ENCODE measurements at regions not wholly inside any gene's neighbourhood (a gene's known extent, or its start where the extent isn't known, plus 50 kb on each side); places are given as distances from the start of the nearest gene placed in this dataset.

- Histone ChIP-seq H3K36me3 (ENCODE audit: control insufficient read depth in 2 of 2, insufficient read depth in 1 of 2, low read length in 2 of 2) (no peaks in the 10 kb centered on the region), H3K27ac (ENCODE audit: extremely low read depth, low read depth, low read length) (no peak overlapping the region), H3K4me1 (ENCODE audit: control insufficient read depth, insufficient read depth, low read length) (no peaks in the 10 kb centered on the region), H3K4me3 (ENCODE audit: low read depth, low read length) (no peak overlapping the region), H3K9me3 (ENCODE audit: control insufficient read depth, insufficient read depth, low read depth, low read length) (no peaks in the 10 kb centered on the region)
- ChIA-PET POLR2A (no interaction called here), CTCF (interaction anchor here (0.7 to 1.0 kb wide), 2 partner anchors 12 to 32 kb away, joined by 3 read pairs; no protein-coding TSS in a partner anchor)
- peak; percentile 28; the same call in 1 of the 2 replicates for TF ChIP-seq GLIS1 (tag by site-specific recombination; IDR thresholded peaks at IDR 0.05)
- TF ChIP-seq, protein P1, sequence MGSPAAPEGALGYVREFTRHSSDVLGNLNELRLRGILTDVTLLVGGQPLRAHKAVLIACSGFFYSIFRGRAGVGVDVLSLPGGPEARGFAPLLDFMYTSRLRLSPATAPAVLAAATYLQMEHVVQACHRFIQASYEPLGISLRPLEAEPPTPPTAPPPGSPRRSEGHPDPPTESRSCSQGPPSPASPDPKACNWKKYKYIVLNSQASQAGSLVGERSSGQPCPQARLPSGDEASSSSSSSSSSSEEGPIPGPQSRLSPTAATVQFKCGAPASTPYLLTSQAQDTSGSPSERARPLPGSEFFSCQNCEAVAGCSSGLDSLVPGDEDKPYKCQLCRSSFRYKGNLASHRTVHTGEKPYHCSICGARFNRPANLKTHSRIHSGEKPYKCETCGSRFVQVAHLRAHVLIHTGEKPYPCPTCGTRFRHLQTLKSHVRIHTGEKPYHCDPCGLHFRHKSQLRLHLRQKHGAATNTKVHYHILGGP (tag by site-specific recombination; IDR thresholded peaks at IDR 0.05) = no peak
These were observed 105.1 kb downstream of the CPN2 start for GRCh38 chr3:194245975-194246561.

GRCh38 chr3:194246709-194247349 is 104.3 kb downstream of the CPN2 start:
- no peak overlapping the region for H3K4me3 ChIP-seq (ENCODE audit: low read depth, low read length)
- ChIA-PET POLR2A (no interaction called here), CTCF (interaction anchor here (1.0 kb wide), 1 partner anchor 12 kb away, joined by 3 read pairs; no protein-coding TSS in a partner anchor)
- H3K4me1 ChIP-seq (ENCODE audit: control insufficient read depth, insufficient read depth, low read length) = no peaks in the 10 kb centered on the region
- TF ChIP-seq MEIS1 (CRISPR knock-in tag; IDR thresholded peaks at IDR 0.05; ENCODE audit: borderline replicate concordance) = no peak
- no peak for TF ChIP-seq ZNF362 (tag by site-specific recombination; IDR thresholded peaks at IDR 0.05)
- no peak for TF ChIP-seq EGR2 (tag by site-specific recombination; IDR thresholded peaks at IDR 0.05; ENCODE audit: low read depth)
- no peak for TF ChIP-seq ATF2 (tag by site-specific recombination; IDR thresholded peaks at IDR 0.05; ENCODE audit: low read depth)
- TF ChIP-seq, protein P2, sequence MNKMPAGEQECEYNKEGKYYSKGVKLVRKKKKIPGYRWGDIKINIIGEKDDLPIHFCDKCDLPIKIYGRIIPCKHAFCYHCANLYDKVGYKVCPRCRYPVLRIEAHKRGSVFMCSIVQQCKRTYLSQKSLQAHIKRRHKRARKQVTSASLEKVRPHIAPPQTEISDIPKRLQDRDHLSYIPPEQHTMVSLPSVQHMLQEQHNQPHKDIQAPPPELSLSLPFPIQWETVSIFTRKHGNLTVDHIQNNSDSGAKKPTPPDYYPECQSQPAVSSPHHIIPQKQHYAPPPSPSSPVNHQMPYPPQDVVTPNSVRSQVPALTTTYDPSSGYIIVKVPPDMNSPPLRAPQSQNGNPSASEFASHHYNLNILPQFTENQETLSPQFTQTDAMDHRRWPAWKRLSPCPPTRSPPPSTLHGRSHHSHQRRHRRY (tag by site-specific recombination; IDR thresholded peaks at IDR 0.05) = no peak
- no peak for TF ChIP-seq ZNF16 (tag by site-specific recombination; IDR thresholded peaks at IDR 0.05; ENCODE audit: low read depth)
- no peak for TF ChIP-seq GLI4 (tag by site-specific recombination; IDR thresholded peaks at IDR 0.05)
- TF ChIP-seq ZNF544 (tag by site-specific recombination; IDR thresholded peaks at IDR 0.05) = no peak
- no peak for TF ChIP-seq ZNF623 (tag by site-specific recombination; IDR thresholded peaks at IDR 0.05)
- TF ChIP-seq ZFHX2 (tag by site-specific recombination; conservative IDR thresholded peaks at IDR 0.05) = no peak
- TF ChIP-seq ZNF18 (tag by site-specific recombination; IDR thresholded peaks at IDR 0.05) = no peak
- TF ChIP-seq ZNF777 (tag by site-specific recombination; IDR thresholded peaks at IDR 0.05; ENCODE audit: borderline replicate concordance) = no peak
- H3K9me3 ChIP-seq (ENCODE audit: control insufficient read depth, insufficient read depth, low read depth, low read length) = no peaks in the 10 kb centered on the region
- H3K36me3 ChIP-seq (ENCODE audit: control insufficient read depth in 2 of 2, insufficient read depth in 1 of 2, low read length in 2 of 2) = no peaks in the 10 kb centered on the region
- no peak overlapping the region for H3K27ac ChIP-seq (ENCODE audit: extremely low read depth, low read depth, low read length)
